Loucy (cell line): ENCODE measurements at regions not wholly inside any gene's neighbourhood (a gene's known extent, or its start where the extent isn't known, plus 50 kb on each side); places are given as distances from the start of the nearest gene placed in this dataset.
"Not testable (repeated sequence)": the region's sequence is repeated elsewhere in the genome, so short reads cannot be mapped to it uniquely, and the experiment has no call there.

Source experiments
- H2AFZ ChIP-seq: fragments of 200-600 bp; sonication (generic); 2 replicates; pipeline ENCODE4 v1.6.0; 2016; ENCODE audit warnings: antibody characterized with exemption, mild to moderate bottlenecking, low read length, moderate library complexity
- H3F3A ChIP-seq: fragments of 200-600 bp; 2 replicates; pipeline ENCODE4 v1.6.0; 2016; ENCODE audit warnings: antibody characterized with exemption, low read depth, mild to moderate bottlenecking
- H3K27me3 ChIP-seq: fragments of 200-600 bp; sonication (generic); 2 replicates; pipeline ENCODE4 v1.6.1; 2014; ENCODE audit warnings: low read length, mild to moderate bottlenecking; ENCODE audit not compliant: insufficient read depth, poor library complexity, severe bottlenecking
- H3K36me3 ChIP-seq: fragments of 200-600 bp; sonication (generic); 2 replicates; pipeline ENCODE4 v1.6.1; 2016; ENCODE audit warnings: low read length; ENCODE audit not compliant: insufficient read depth
- H3K4me1 ChIP-seq: fragments of 200-600 bp; sonication (generic); 2 replicates; pipeline ENCODE4 v1.5.1; 2014; ENCODE audit warnings: low read length, mild to moderate bottlenecking; ENCODE audit not compliant: insufficient read depth, poor library complexity, severe bottlenecking
- H3K4me2 ChIP-seq: fragments of 200-600 bp; sonication (generic); 2 replicates; pipeline ENCODE4 v1.6.0; 2014; ENCODE audit warnings: antibody characterized with exemption, low read length, low read depth, mild to moderate bottlenecking; ENCODE audit not compliant: poor library complexity, severe bottlenecking
- H3K4me3 ChIP-seq: fragments of 200-600 bp; sonication (generic); 2 replicates; pipeline ENCODE4 v1.5.1; 2014; ENCODE audit warnings: low read length, mild to moderate bottlenecking, mixed read lengths; ENCODE audit not compliant: poor library complexity, severe bottlenecking
- H3K79me2 ChIP-seq: fragments of 200-600 bp; sonication (generic); 2 replicates; pipeline ENCODE4 v1.6.1; 2014; ENCODE audit warnings: low read length; ENCODE audit not compliant: insufficient read depth
- H3K9ac ChIP-seq: fragments of 200-600 bp; sonication (generic); 2 replicates; pipeline ENCODE4 v1.6.0; 2014; ENCODE audit warnings: mild to moderate bottlenecking, low read depth, low read length, moderate library complexity; ENCODE audit not compliant: poor library complexity, severe bottlenecking
- H3K9me2 ChIP-seq: fragments of 200-600 bp; sonication (generic); replicated peaks from 2 replicates; pipeline ENCODE4 v1.6.1; 2016; ENCODE audit warnings: low read depth, low read length, mixed read lengths
- H3K9me3 ChIP-seq: fragments of 200-600 bp; sonication (generic); 2 replicates; pipeline ENCODE4 v1.6.1; 2014; ENCODE audit warnings: mild to moderate bottlenecking, antibody characterized with exemption, low read length, low read depth; ENCODE audit not compliant: insufficient read depth
- H4K20me1 ChIP-seq: fragments of 200-600 bp; sonication (generic); 2 replicates; pipeline ENCODE4 v1.6.0; 2014; ENCODE audit warnings: antibody characterized with exemption, low read length, mild to moderate bottlenecking; ENCODE audit not compliant: insufficient read depth, poor library complexity, severe bottlenecking
- CTCF ChIP-seq: fragments of 200-600 bp; sonication (generic); conservative IDR thresholded peaks from 2 replicates; pipeline ENCODE4 v1.5.1; 2014; ENCODE audit warnings: mild to moderate bottlenecking, antibody characterized with exemption, low read length
- EZH2phosphoT487 ChIP-seq: fragments of 200-600 bp; IDR thresholded peaks from 2 replicates; pipeline ENCODE4 v1.6.1; 2018; ENCODE audit warnings: antibody characterized with exemption, mild to moderate bottlenecking, moderate library complexity, borderline replicate concordance

DNA sequence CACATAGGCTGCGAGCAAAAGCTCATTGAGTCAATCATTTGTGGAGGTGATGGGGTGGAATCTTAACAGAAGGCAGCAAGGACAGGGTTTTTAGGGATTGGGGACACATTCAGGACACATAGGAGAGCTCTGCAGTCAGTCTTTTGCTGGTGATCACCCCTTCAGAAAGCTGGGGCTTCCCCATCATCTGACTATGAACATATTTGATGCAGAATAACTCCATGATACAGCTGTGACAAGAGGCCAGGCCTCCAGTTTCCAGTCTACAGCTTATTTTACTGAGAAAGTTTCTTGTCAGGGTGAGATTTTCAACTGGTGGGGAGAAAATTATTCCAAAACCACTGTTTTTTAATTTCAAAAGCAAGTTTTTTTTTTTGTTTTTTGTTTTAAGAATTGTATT is 134.2 kb downstream of the TMEM30B start:
- Histone ChIP-seq H3K9me2 (no peaks in the 10 kb centered on the region), H3K4me2 (no peak overlapping the region), H3K9me3 (peaks cover 11% of the 10 kb centered on the region; the same call in 1 of the 2 replicates), H3K36me3 (no peaks in the 10 kb centered on the region), H2AFZ (no peak overlapping the region), H3K79me2 (no peaks in the 10 kb centered on the region), H3F3A (no peaks in the 10 kb centered on the region), H3K27me3 (no peaks in the 10 kb centered on the region), H3K4me1 (no peaks in the 10 kb centered on the region), H3K9ac (no peak overlapping the region), H4K20me1 (no peaks in the 10 kb centered on the region), H3K4me3 (no peak overlapping the region)
- no peak for TF ChIP-seq EZH2phosphoT487
- TF ChIP-seq CTCF = no peak

DNA sequence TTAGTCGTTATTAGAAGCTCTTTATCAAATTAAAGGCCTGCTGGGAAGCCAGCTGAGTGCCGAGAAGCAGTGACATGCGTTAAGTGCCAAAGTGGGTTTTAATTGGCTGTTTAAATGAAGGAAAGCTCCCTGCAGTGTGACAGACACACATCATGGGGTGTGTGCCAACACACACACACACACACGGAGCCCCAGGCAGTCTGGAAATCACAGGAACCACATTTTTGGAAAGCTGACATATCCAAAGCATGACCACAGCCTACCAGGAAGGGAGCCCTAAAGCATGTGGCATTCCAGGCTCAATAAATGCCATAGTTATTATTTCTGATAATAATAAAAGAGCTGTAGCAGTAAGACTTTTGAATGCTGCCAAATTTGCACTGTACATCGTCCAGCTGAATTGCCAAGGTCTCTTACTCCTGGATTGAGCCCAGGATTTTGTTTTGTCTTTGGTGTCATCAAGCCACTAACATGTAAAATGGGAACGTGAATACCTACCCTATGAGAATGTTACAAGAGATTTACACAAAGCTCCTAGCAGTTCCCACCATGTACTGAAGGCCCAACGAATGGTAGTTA is 135.1 kb downstream of the TMEM30B start:
- no peaks in the 10 kb centered on the region for H3K27me3 ChIP-seq
- H3K79me2 ChIP-seq = no peaks in the 10 kb centered on the region
- TF ChIP-seq EZH2phosphoT487 (no peak), CTCF (no peak)
- no peak overlapping the region for H3K9ac ChIP-seq
- H4K20me1 ChIP-seq = no peaks in the 10 kb centered on the region
- no peak overlapping the region for H3K4me2 ChIP-seq
- H3K4me1 ChIP-seq = no peaks in the 10 kb centered on the region
- H3K9me2 ChIP-seq = no peaks in the 10 kb centered on the region
- H3K36me3 ChIP-seq = no peaks in the 10 kb centered on the region
- no peak overlapping the region for H2AFZ ChIP-seq
- no peaks in the 10 kb centered on the region for H3F3A ChIP-seq
- H3K4me3 ChIP-seq = no peak overlapping the region
- peaks cover 11% of the 10 kb centered on the region; the same call in 1 of the 2 replicates for H3K9me3 ChIP-seq

GRCh38 chr14:61145034-61145902 is 135.9 kb downstream of the TMEM30B start:
- H3K79me2 ChIP-seq = no peaks in the 10 kb centered on the region
- no peaks in the 10 kb centered on the region for H3K27me3 ChIP-seq
- H3K4me2 ChIP-seq = no peak overlapping the region
- H3K4me1 ChIP-seq = no peaks in the 10 kb centered on the region
- H2AFZ ChIP-seq = no peak overlapping the region
- no peaks in the 10 kb centered on the region for H3K9me2 ChIP-seq
- peaks cover 11% of the 10 kb centered on the region; the same call in 1 of the 2 replicates for H3K9me3 ChIP-seq
- no peaks in the 10 kb centered on the region for H4K20me1 ChIP-seq
- no peak for TF ChIP-seq EZH2phosphoT487
- TF ChIP-seq CTCF = no peak
- no peak overlapping the region for H3K4me3 ChIP-seq
- H3F3A ChIP-seq = no peaks in the 10 kb centered on the region
- H3K36me3 ChIP-seq = no peaks in the 10 kb centered on the region
- H3K9ac ChIP-seq = no peak overlapping the region

DNA sequence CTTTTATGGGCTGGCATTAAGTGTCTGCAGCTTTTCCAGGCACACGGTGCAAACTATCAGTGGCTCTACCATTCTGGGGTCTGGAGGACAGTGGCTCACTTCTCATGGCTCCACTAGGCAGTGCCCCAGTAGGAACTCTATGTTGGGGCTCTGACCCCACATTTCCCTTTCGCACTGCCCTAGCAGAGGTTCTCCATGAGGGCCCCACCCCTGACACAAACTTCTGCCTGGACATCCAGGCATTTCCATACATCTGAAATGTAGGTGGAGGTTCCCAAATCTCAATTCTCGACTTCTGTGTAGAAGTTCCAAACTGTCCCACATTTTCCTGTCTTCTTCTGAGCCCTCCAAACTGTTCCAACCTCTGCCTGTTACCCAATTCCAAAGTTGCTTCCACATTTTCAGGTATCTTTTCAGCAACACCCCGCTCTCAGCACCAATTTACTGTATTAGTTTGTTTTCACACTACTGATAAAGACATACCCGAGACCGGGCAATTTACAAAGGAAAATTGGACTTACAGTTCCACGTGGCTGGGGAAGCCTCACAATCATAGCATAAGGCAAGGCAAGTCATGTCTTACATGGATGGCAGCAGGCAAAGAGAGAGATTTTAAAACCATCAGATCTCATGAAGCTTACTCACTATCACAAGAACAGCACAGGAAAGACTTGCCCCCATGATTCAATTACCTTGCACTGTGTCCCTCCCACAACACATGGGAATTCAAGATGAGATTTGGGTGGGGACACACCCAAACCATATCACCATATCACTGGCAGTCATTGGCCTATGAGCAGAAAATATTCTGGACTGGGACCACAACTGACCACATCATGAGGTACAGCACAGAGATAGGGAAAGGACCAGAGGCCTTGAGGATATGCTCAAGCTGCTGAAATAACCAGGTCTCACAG is 136.8 kb downstream of the TMEM30B start:
- H3K9me2 ChIP-seq, H3K36me3 ChIP-seq, H3K79me2 ChIP-seq, H2AFZ ChIP-seq, H3K4me2 ChIP-seq, H3K27me3 ChIP-seq, H3K4me1 ChIP-seq, H3F3A ChIP-seq, H3K4me3 ChIP-seq, H4K20me1 ChIP-seq, H3K9ac ChIP-seq: not testable (repeated sequence)
- peaks cover 11% of the 10 kb centered on the region; the same call in 1 of the 2 replicates for H3K9me3 ChIP-seq
